ENCODE measurements at regions not wholly inside any gene's neighbourhood (a gene's known extent, or its start where the extent isn't known, plus 50 kb on each side); places are given as distances from the start of the nearest gene placed in this dataset.
"Not testable (repeated sequence)": the region's sequence is repeated elsewhere in the genome, so short reads cannot be mapped to it uniquely, and the experiment has no call there.

DNA sequence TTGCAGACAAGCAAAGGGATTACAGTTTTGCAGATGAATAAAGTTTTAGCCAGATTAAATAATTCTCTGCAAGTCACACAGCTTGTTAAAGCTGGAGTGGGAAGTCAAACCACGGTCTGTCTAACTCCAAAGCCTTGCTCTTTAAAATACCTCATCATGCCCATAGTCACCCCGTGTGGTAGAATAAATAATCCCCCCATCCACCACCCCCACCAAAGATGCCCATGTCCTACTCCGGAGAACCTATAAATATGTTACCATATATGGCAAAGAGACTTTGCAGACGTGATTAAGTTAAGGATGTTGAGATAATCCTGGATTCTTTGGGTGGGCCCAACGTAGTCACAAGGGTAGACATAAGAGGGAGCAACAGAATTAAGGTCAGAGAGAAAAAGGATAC, 118.7 kb downstream of the BEND2 start:
- DNase-seq = no peak

DNA sequence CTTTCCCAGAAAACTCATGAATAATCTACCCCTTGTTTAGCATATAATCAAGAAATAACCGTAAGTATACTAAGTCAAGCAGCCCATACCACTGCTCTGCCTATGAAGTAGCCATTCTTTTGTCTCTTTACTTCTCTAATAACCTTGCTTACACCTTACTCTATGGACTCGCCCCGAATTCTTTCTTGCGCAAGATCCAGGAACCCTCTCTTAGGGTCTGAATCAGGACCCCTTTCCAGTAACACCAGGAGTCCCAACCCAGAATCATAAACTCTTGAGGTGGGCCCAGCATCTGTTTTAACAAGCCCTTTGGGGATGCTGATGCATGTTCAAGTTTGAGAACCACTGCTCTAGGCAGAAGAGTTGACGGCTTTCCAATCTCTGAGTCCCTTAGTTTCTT, 119.6 kb downstream of the BEND2 start:
- no peak for DNase-seq

DNA sequence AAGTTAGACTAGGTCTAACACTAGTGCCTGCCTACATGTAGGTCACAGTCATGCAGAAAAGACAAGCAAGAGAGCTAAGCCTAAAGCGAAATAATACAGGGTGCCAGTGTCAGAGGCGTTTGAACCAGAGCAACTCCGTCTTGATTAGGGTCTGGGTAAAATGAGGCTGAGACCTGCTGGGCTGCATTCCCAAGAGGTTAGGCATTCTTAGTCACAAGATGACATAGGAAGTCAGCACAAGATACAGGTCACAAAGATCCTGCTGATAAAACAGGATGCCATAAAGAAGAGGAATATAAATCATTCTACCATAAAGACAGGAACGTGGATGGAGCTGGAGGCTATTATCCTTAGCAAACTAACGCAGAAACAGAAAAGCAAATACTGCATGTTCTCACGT, 120.9 kb downstream of the BEND2 start:
- DNase-seq = no peak

DNA sequence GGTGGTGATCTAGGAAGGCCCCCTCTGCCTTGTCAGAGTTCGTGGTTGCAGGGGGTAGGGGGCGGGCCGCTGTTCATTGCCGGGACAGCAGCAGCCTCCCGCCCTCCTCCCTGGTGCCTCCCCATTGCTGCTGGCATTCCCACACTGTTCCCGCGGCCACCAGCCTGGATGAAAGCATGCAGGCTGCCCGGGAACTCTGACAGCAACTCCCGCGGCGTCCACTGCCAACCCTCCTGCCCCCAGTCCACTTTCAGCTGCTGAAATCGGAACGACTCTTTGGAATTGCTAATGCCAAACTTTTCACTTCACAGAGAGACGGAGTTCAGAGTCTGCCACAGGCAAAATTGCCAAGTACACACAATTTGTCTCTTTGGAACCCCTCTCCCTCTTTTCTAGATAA, 121.9 kb downstream of the BEND2 start:
- DNase-seq = no peak

DNA sequence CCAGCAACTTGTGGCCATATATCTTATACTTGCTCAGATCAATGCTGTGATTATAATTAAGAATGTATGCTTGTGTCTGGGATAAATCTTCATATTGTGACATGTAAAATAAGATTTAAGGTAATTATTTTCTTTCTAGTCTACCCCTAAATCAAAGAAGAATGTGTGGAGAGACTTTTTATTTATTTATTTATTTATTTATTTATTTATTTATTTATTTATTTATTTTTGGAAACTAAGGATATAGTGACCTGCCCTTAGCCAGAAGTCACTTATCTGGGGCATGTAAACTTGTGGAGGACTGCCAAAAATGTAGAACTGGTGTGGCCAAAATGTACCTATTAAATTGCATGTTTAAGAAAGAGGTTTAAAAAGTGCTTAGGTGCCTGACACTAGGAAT, 144.3 kb downstream of the BEND2 start:
- peak; percentile 23 for DNase-seq

DNA sequence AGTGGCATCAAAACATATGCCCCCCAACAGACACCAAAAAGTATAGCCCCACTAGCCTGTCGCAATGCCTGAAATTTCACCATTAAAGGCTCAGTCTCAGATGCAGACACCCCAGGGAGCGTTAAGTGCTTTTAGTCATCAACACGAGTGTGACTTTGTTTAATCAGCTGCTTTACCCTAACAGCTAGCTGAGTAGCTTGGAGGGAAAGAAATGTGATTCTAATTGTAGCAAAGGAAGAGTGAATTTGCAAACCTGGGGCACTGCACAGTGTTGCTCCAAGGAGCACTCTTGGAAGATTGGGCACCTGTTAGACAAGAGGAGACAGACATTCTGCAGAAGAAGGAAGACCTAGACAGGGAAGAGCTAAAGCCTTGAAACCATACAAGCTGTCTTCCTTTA, 145.1 kb downstream of the BEND2 start:
- peak; percentile 74 for DNase-seq

DNA sequence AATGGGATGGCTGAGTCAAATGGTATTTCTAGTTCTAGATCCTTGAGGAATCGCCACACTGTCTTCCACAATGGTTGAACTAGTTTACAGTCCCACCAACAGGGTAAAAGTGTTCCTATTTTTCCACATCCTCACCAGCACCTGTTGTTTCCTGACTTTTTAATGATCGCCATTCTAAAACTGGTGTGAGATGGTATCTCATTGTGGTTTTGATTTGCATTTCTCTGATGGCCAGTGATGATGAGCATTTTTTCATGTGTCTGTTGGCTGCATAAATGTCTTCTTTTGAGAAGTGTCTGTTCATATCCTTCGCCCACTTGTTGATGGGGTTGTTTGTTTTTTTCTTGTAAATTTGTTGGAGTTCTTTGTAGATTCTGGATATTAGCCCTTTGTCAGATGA, 152.6 kb downstream of the BEND2 start:
- DNase-seq = not testable (repeated sequence)

DNA sequence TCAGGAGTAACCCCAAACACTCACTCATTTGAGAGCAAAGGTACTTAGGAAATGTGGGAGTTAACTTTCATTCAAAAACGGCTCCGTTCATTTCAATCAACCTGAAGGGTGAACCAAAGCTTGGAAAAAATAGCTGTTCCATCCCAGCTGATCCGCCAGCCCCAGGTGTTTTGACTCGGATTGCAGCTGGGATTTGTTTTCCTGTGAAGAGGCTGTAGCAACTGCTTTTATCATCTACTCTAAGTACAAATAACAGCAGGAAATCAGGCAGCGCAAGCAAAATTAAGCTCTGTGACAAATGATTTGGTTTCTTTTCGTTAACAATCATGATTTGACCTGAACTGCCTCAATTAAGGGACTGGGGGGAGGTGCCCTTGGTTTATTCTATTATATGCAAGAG, 154.7 kb downstream of the BEND2 start:
- peak; percentile 25 for DNase-seq

DNA sequence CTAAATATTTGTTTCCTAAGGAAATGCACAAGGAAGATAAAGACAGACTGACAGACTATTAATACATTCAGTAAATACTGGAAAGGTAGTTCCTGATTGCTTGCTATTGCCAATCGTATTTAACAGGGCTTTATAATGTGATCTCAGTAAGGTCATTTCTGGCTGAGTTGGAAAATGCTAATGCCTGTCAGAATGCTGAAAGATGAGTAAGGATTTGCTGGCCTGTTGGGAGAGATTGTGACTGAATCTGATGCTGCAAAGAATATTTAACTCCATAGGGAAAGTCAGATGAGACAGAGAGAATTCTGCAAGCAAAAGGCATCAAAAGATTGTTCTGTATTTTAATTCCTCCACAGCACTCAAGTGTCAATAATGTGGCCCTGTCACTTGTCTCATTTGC, 169.0 kb downstream of the BEND2 start:
- DNase-seq = no peak

DNA sequence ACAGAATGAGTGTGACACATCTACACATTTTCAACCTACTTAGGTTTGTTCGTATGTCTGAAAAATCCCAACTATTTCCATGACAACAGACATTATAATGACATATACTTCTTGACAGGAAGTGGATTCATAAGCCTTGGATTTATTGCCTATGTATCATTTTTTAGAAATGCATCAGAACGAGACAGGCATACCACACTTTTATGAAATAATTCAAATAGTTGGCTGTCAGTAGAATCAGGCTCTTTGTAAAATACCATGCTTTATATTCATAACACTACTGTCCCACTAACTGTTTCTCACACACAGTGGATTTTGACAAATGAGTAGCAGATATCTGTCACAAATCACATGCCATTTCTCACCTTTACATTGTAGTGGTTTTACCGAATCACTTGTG, 173.2 kb downstream of the BEND2 start:
- no peak for DNase-seq

DNA sequence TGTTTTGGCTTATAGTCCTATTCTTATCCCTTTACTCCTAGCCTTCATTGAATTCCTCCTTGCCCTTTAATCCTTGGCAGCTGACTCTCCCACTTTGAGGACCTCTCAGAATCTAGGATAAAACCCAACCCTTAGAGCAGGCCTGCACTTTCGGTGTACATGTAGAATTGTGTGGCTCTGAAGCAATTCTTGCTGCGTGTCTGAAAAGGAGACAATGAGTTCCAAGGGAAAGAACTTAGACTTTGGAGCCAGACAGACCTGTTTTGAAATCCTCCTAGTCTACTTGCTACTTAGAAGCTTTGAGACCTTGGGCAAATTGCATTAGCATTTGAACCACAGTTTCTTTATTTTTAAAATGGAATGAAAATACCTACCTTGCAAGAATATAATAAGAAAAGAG, 175.2 kb downstream of the BEND2 start:
- DNase-seq = no peak

DNA sequence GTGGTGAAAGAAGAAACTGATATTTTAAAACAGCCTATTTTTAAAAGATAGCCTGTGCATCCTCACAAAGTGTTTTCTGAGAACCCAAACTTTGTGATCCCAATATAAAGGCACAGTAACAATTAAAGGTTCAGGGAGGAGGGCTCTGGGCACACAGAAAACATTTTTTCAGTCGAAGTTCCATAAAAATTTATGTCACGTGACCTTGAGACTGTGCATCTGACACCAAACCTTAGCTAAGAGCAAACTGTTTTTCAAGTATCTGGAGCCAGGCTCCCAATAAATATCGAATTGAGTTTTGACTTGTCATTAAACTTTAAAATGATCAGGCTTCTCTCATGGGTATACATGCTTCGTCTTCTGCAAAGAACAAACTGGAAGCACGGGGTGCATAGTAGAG, 177.9 kb downstream of the BEND2 start:
- DNase-seq = no peak

DNA sequence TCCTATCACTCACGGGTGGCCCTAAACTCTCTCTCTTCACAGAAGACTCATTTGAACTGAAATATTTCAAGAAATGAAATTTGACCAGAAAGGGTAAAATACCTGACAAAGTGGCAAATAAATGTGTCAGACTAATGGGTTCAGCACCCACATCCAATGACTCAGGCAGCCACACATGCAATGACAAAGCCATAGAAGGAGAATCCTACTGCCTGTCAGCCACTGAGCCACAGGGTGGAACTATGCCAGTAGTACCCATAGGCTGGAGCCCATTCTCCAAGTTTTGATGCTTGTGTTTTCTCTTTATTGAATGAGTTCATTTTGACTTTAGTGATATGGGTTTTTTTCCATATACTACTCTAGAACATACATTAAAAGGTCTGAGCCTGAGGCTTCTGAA, 179.0 kb downstream of the BEND2 start:
- no peak for DNase-seq

DNA sequence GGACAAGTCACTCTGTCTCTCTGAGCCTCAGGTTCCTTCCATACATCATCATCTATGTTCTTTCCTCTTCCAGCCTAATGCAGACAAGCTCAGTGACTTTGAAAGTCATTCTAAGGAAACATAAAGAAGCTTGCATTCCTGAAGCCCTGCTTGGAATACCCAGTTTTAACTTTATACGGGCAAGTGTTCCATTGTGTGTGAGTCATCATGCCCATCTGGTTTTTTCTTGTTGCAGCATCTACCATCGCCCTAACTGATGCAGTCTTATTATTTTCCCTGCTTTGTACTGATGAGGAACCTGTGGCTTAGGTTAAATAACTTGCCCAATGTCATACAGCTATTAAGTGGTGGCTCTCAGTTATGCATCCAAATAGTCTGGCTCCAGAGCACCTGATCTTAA, 177.9 kb upstream of the RAI2 start:
- no peak for DNase-seq

DNA sequence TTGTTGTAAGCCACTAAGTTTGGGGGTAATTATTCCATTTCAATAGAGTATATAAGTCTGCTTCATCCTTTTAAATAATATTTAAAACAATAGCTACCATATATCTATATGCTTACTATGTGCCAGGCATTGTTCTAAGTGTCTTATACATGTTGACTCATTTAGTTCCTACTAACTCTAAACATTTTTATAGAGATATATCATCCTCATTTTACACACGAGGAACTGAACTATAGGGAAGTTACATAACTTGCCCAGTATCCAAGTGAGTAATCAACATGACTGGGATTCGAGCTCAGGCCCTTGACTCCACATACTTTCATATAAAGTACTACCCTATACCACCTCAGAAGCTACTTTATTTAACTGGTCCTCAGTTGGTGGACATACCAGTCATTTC, 175.3 kb upstream of the RAI2 start:
- DNase-seq = no peak

DNA sequence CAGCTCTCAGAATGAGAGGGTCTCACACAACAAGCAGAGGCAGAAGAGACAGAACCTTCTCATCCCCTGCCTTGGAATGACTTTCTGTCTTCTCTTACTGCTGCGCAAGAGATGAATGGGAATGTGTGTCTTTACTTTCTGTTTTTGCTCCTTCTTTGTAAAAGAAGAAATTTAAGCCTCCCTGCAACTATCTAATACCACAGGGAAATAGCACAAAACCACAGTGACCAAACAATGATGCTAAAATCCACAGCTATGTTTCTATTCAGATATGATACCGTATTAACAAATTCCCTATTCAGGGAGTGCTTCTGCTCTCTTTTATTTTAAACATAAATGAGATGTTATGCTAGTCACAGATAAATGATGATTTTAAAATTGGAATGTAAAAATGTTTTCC, 173.8 kb upstream of the RAI2 start:
- no peak for DNase-seq

DNA sequence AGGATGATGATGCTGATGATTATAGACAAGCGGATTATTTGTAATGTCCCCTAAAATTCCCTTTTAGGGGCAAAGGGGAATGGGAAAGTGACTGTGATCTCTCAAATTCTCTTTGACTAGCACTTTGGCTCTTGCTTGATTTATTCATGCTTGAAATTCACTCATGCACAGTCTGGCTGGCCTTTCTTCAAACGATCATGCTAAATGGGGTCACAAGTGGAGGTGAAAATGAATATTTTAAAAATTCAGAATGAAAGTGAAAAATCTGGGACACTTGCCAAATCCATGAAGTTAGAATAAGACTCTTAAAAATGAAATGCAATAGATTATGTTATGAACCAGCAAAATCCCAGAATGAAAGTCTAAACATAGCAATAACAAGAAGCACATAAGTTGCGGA, 173.4 kb upstream of the RAI2 start:
- DNase-seq = no peak

DNA sequence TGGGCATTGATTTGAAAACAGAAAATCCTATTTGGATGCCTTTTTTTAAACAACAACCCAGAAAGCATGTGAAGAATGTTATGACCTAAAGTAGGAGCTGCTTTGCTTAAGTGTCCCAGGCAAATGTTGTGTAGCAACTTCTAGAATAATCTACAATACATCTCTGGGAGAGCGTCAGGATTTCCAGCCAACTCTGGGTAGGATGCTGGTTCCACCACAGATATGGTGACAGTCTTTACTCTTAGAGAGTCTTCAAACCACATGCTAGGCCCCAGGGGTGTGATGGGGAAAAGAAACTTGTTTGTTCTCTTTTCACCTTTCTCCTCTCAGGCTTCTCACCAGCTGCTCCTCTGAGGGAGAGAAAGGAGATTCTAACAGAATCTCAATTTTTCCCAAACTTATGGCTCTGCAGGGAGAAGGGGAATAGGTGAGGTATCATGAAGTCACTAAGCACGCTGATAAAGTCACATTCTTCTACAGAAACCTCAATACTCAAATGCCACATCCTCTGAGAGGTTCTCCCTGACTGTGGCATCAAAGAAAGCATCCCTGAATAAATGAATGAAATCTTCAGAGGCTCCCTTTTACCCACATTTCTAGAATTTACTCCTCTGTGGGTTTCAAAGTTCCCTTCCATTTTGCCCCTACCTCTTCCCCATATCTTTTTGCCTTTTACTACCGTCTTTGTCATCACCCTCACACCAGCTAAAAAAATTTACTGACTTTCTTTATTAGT, 171.6 kb upstream of the RAI2 start:
- DNase-seq = no peak

DNA sequence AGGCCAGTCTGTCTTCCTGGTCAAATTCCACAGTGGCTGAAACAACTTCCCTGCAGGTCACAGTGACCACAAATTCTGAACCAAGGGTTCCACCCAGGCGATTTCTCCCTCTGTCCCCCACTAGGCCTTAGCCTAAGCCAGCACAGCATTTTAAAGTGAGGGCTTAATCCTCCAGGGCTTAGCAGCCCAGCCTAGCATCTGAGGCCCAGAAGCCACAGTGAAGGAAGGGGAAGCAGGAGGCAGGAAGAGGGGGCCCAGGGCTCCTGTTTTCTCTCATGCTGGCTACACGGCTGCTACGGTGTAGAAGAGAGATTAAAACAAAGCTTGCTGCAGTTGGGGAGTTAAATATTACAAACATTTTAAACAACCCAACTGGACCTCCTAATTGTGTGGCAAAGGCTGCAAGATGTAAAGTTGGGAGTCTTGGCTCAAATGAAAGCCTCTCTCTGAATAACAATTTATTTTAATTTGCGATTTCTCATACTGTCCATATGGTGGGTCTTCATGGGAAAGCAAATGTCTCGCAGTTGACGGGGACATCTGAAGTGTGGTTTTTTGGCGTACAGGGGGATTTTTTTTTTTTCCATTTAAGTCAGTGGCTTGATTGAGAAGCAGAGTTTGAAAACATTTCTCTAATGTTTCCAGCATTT, 170.8 kb upstream of the RAI2 start:
- no peak for DNase-seq

DNA sequence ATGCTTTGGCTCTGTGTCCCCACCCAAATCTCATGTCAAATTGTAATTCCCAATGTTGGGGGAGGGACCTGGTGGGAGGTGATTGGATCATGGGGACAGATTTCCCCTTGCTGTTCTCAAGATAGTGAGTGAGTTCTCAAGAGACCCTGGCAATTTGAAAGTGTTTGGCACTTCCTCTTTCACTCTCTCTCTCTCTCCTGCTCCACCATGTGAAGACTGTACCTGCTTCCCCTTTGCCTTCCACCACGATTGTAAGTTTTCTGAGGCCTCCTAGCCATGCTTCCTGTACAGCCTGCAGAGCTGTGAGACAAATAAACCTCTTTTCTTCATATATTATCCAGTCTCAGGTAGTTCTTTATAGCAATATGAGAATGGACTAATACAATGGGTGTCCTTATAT, 169.6 kb upstream of the RAI2 start:
- not testable (repeated sequence) for DNase-seq

DNA sequence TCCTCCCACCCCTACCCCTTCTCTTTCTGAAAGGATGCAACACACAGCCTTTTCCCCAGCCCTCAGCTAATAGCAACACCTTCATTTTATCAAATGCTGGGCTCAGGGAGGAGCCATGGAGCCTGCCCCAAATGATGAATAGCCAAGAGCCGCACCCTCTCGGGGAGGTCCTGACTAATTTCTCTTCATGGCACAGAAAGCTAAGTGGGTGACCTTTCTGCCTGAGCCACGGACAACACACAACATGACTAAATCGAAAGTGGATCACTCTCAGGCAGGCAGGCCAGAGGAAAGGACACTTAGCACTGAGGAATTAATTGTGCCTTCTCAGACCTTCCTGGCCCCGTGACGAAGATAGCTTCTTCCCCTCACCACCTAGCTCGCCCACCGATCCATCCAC, 165.1 kb upstream of the RAI2 start:
- no peak for DNase-seq

DNA sequence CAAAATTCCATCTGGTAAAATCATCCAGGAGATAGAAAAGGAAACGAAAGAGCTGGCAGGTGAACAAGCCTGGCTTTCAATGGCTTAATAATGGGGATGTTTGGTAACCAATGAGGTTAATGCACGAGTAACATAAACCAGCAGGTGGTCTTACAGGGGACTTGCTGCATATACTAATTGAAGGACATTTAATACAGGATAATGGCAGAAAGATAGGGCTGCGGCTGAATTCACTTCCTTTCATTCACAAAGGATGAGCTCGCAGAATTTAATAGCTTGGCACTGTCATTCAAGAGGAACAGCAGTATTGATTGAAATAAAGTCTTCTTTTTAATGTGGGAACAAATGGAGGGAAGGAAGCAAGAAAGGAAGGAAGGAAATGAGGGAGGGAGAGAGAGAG, 156.3 kb upstream of the RAI2 start:
- no peak for DNase-seq

DNA sequence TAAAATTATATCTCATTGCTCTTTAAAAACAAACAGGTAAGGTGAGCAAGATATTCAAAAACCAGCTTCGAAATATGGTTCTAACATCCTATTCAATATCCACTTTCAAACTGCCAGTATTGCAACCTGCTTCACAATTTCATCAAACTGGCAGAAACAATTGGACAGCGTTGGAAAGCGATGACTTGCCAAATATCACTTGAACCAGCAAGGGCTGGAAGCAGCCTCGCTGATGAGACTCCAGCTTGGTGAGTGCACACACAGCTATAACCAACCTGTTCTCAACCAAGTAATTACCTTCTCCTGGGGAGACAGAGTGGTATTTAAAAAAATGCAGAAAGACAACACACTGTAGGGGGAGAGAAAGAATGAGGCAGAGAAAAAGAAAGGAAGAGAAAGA, 155.8 kb upstream of the RAI2 start:
- DNase-seq = no peak

DNA sequence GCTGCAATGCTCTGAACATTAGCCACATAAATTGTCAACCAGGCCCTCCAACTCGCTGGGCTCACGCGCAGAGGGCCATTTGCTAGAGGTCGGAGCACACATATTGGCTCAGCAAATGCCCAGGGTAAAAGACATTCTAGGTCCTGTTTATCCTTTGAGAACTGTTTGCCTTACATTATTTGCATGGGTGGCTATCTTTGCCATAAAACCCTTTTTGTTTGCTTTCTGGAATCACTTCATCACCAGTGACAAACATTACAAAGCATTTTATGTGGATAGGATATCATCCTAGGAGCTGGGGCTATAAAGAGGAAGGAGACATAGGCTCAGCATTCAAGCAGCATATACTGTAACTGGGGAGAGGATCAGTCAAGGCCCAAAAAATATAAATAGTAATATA, 149.2 kb upstream of the RAI2 start:
- DNase-seq = peak; percentile 62

DNA sequence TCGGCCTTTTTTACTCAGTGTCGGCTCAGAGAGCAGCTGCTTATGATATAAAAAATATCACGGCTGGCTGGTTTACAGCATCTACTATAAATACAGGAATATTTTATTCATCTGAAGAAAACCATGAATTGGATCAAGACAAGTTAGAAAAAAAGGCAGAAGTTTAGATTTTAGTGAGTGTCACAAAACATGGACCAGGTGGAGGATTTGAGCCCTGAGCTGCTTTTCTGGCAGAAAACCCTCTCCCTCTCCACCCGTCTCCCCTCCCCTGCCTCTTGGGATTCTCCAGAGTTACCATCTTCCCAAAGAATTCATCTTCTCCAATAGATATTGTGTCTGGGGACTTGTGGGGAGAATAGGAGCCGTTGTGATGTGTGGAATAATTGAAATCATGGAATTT, 142.8 kb upstream of the RAI2 start:
- DNase-seq = no peak

Data from NCI-H510A treated with DMSO at 0.1 percent for 48 hours (cell line).